Iris pigment epithelial cell (primary cell): ENCODE measurements at regions not wholly inside any gene's neighbourhood (a gene's known extent, or its start where the extent isn't known, plus 50 kb on each side); places are given as distances from the start of the nearest gene placed in this dataset.
"Not testable (repeated sequence)": the region's sequence is repeated elsewhere in the genome, so short reads cannot be mapped to it uniquely, and the experiment has no call there.

Experiments
- DNase-seq: peaks from one replicate; pipeline ENCODE4 v3.0.0-alpha.2; 2011; ENCODE audit warnings: low read depth

GRCh38 chr6:85015396-85015990 is 251.1 kb upstream of the TBX18 start:
- peak; percentile 73 for DNase-seq

DNA sequence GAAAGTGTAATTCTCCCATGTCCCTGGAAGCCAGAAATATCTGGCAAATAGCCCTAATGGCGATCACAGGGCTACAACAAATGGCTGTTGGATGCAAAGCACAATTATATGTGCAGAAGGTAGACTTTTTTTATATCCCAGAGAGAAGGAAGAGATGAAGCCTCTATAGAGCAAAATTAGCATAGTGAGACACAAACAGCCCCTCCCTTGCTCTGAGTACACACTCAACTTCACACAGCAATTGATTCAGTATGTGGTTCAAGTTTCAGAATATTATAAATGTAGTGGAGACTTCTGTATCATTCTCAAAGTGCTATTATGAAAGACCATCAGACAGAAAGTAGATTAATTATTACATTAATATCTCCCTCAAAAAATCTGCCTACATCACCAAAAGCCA is 246.5 kb upstream of the TBX18 start:
- no peak for DNase-seq

- peak; percentile 47 for DNase-seq
These were observed 244.1 kb upstream of the TBX18 start for GRCh38 chr6:85008296-85009009.

DNA sequence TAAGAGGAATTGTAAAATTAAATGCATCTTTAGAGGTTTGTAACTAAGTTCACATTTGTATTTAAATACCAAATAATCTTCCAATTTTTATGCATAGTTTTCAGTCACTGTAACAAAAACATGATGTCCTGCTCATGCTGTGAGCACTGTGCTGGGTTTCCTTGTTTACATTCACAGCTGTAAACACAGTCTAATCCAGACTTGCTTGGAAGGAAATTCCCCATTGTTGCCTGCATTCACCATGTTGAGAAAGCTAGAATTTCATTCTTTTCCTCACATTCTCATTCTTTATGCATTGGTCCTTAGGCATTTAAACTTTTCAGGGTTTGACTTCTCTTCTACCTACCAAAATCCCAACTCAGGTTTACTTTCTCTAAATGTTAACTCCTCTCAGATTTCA is 242.0 kb upstream of the TBX18 start:
- no peak for DNase-seq

GRCh38 chr6:85005494-85005893 is 241.1 kb upstream of the TBX18 start:
- no peak for DNase-seq

DNA sequence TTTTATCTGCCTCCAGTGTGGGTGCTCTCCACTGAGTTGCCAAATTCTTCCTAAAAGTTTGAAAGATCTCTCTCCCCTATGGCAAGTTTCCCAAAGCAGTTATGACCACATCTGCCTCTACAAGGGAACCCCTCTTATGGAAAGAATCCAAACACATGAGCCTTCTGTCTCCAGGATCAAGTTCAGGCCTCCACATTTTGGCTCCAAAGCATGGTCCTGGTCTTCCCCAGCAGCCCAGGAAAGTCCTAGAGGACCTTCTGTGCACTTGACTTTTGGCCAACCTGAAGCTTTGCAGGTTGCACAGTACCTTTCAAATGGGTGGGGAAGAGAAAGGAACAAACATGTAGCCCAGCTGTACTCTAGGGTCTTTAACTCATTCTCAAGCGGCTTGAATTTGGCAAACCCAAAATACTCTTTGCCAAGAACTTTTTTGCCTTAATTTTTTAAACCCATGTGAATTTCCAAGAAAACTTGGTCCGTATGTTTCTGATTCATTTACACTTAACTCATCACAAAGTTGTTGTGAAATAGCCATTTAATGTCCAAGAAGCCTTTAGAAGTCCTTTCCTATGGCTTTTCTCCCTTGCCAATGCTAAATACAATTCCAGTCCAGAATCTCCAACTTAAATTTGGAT is 240.1 kb upstream of the TBX18 start:
- DNase-seq: no peak

- DNase-seq: no peak
These were observed 238.4 kb upstream of the TBX18 start for GRCh38 chr6:85002847-85003246.

- DNase-seq: no peak
These were observed 235.6 kb upstream of the TBX18 start for GRCh38 chr6:85000001-85000400.

GRCh38 chr6:84998223-84998622 is 233.8 kb upstream of the TBX18 start:
- no peak for DNase-seq

DNA sequence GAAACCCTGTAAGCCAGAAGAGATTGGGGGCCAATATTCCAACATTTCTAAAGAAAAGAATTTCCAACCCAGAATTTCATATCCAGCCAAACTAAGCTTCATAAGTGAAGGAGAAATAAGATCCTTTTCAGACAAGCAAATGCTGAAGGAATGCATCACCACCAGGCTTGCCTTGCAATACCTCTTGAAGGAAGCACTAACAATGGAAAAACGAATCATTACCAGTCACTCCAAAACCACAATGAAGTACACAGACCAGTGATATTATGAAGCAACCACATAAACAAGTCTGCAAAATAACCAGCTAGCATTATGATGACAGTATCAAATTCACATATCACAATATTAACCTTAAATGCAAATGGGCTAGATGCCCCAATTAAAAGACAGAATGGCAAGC is 224.4 kb upstream of the TBX18 start:
- DNase-seq: peak; percentile 54

DNA sequence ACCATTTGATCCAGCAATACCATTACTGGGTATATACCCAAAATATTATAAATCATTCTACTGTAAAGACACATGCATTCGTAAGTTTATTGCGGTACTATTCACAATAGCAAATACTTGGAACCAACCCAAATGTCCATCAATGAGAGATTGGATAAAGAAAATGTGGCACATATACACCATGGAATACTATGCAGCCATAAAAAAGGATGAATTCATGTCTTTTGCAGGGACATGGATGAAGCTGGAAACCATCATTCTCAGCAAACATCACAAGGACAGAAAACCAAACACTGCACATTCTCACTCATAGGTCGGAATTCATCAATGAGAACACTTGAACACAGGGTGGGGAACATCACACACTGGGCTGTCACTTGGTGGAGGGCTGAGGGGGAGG is 221.1 kb upstream of the TBX18 start:
- not testable (repeated sequence) for DNase-seq

DNA sequence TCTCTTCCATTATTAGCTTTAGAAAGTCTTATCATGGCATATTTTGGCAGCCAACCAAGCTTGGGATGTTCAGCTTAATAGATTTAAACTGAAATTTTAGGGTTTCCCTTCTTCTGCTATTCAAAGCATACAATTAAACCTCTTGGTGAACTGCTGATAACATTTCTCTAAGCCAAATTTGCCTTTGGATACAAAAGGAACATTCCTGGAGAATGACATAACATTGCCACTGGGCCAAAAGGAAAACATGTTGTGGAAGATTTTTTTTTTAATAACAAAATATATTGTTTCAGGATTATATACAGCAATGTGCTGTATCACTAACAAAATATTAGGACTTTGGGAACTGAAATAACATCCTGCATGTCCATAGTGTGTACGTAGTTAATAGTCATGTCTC is 215.1 kb upstream of the TBX18 start:
- peak; percentile 28 for DNase-seq

DNA sequence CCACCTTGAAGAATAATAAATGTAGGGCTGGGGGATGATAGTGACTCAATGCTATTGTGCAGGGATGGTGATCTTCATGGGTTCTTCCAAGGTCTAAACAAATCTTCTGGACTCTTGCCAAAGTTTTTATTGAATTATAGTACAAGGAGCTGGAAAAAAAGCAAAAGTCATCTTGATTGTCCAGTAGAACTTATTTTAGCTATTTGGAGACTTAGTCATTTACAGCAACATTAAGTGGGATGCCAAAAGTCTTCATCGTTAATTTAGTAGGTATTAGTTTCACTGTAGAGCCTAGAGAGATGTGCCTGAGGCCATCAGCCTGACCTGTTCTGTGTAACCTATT is 212.9 kb upstream of the TBX18 start:
- no peak for DNase-seq

DNA sequence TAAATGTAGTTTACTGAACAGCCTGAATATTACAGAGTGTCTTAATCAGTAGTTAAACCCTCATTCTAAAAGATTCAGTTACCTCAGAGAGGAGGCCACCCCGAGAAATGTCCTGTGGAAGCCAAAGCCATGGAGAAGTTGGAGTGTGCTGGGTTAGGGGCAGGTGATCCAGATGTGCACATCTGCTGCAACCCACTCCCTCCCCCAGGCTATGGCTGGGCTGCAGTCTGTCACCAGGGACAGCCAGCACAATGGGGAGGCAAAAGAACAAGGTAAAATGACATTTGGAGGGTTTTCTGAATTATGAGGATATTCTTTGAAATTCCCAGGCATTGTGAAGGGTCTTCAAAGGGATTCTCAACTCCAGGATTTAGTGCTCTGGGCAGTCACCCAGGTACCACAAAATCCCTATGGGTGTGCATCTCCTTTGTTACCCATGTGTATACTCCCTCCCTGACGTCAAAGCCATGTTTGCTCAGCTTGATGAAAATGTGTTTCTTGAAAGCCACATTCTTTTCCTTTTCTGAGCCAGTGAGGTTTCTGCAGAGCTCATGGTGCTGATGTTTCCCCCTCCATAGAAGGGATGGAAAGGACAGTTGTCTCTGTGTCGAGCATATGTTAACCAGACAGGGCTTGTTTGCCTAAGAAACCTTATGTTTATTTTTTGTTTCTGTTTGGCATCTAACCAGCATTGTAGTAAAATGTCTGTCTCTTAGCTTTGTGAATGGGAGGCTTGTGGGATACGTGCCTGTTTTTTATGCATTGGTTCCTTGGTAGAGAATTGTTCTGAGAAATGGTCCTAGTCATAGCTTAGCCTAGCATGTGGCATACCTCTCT is 212.3 kb upstream of the TBX18 start:
- DNase-seq: peak; percentile 1

DNA sequence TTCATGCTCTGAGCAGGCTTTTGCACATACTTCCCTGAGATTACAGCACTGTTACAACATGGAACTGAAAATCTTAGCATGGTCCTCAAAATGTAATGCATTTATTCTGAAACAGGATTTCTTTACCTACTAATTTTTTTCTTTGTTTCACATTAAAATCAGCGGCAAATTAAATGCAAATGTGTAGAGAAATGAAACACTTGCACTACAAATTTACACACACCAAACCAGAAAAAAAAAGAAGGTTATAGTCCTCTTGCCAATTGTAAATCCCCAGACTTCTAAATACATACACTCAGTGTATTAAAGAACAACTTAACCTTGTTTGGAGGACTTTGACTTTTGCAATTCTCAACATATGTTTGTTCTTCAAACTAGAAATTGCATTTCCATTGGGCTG is 210.9 kb upstream of the TBX18 start:
- no peak for DNase-seq

DNA sequence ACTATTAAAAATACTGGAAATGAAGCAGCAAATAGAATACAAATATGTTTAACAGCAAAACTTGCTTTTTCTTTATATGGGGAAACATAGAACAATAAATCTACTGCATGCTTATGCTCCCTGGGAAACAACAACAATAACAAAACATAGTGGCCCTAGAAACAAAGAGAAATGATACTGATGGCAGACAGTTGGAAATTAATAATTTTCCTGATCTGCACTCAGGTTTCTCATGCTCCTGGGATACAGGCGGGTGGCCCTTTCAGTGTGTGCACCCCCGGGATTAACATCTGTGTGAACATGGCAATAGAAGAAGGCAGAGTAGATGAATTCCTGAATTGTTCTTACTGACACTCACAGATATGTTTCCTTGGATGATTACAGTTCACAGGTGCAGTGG is 209.2 kb upstream of the TBX18 start:
- no peak for DNase-seq

DNA sequence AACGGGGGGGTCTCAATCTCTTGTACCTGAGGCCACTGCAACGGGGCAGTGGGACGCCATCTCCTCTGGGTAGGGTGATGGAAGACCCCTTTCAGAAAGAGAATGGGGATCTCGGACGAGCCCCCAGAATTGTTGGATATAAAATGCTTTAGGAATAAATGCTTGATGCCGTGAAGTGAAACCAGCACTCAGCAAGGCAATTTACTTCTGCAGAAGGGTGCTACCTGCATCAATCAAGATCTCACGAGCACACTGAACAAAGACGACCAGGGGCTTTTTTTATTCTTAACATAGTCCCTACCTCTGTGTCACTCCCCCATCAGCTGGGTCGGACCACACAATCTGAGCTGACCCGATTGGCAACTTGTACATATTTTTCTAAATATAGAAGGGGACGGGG is 203.6 kb upstream of the TBX18 start:
- no peak for DNase-seq

GRCh38 chr6:84967389-84967788 is 203.0 kb upstream of the TBX18 start:
- peak; percentile 49 for DNase-seq

- DNase-seq: peak; percentile 17
These were observed 188.8 kb upstream of the TBX18 start for GRCh38 chr6:84953111-84953755.

- not testable (repeated sequence) for DNase-seq
These were observed 180.5 kb upstream of the TBX18 start for GRCh38 chr6:84944926-84945325.

DNA sequence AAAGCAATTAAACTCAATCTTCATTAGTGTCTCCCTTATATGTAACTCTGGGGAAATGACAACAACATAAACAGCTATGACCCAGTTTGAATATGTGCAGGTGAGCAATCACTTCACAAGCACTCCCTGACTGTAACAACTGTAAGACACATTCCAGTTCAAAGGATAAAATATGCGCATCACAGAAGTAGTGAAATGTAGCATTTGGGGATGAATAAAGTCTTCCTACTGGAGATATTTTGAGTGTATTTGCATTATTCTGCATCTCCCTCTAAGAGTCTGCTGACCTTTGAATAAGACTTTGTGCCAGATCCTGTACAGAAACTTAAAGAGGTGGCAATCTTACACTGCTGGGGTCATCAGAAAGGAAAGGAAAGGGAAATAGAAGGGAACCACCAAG is 179.5 kb upstream of the TBX18 start:
- DNase-seq: no peak

- DNase-seq: not testable (repeated sequence)
These were observed 177.2 kb upstream of the TBX18 start for GRCh38 chr6:84941609-84942008.
